ENCODE measurements at regions not wholly inside any gene's neighbourhood (a gene's known extent, or its start where the extent isn't known, plus 50 kb on each side); places are given as distances from the start of the nearest gene placed in this dataset.

GRCh38 chr3:187875863-187876262 is 130.6 kb upstream of the BCL6 start:
- H3K4me1 ChIP-seq (replicated peaks; ENCODE audit: insufficient read depth) = peaks cover 56% of the 10 kb centered on the region
- H3K36me3 ChIP-seq (ENCODE audit: low read depth) = no peaks in the 10 kb centered on the region
- H3K79me2 ChIP-seq (ENCODE audit: low read depth) = no peaks in the 10 kb centered on the region
- TF ChIP-seq EZH2 (IDR thresholded peaks at IDR 0.05; ENCODE audit: low read depth) (no peak), CTCF (conservative IDR thresholded peaks at IDR 0.05) (no peak)
- no TSS peak for BruUV-seq (replicated peaks)
- peaks cover 13% of the 10 kb centered on the region; the same call in 1 of the 2 replicates for H3K9me3 ChIP-seq (ENCODE audit: insufficient read depth, low read depth)
- H3K27me3 ChIP-seq (ENCODE audit: insufficient read depth, low read depth) = no peaks in the 10 kb centered on the region
- intact Hi-C loops (cut with micrococcal nuclease; ENCODE audit: unreplicated experiment) = no loop called here
- H4K20me1 ChIP-seq (ENCODE audit: insufficient read depth) = no peaks in the 10 kb centered on the region
- H3K4me2 ChIP-seq = no peak overlapping the region
- no peak overlapping the region; the same call in 1 of the 2 replicates for H2AFZ ChIP-seq
- DNase-seq = peak in 1 of 2 experiments; percentile 54
- POLR2A ChIA-PET (ENCODE audit: unreplicated experiment) = no interaction called here
- no peak overlapping the region for H3K4me3 ChIP-seq
- no peak overlapping the region for H3K27ac ChIP-seq
- CTCF ChIA-PET = no interaction called here
- H3K9me2 ChIP-seq (ENCODE audit: insufficient read depth) = no peaks in the 10 kb centered on the region
- peaks cover 26% of the 10 kb centered on the region for H3F3A ChIP-seq (ENCODE audit: insufficient read depth, low read depth)

- H3K4me2 ChIP-seq = peak overlapping the region; percentile 75
- no peaks in the 10 kb centered on the region for H3K9me2 ChIP-seq (ENCODE audit: insufficient read depth)
- ChIA-PET POLR2A (ENCODE audit: unreplicated experiment) (interaction anchor here (0.6 kb wide), 3 partner anchors 49 to 133 kb away, joined by 3 to 7 read pairs (median 4); partner anchors contain the start of gene BCL6), CTCF (interaction anchor here (0.5 to 0.9 kb wide), 5 partner anchors 27 to 286 kb away, joined by 3 to 4 read pairs (median 3); no protein-coding TSS in a partner anchor)
- H3K9me3 ChIP-seq (ENCODE audit: insufficient read depth, low read depth) = peaks cover 11% of the 10 kb centered on the region; the same call in 1 of the 2 replicates
- peaks cover 52% of the 10 kb centered on the region for H3K4me1 ChIP-seq (replicated peaks; ENCODE audit: insufficient read depth)
- H3K27ac ChIP-seq = peak overlapping the region; percentile 86
- intact Hi-C loops (cut with micrococcal nuclease; ENCODE audit: unreplicated experiment) = loop anchor here (1.0 kb wide), 2 partner anchors 34 to 129 kb away; no protein-coding TSS in a partner anchor
- H4K20me1 ChIP-seq (ENCODE audit: insufficient read depth) = no peaks in the 10 kb centered on the region
- peak; percentile 19 to 96 for DNase-seq
- H2AFZ ChIP-seq = peak overlapping the region; percentile 61
- no peaks in the 10 kb centered on the region for H3K36me3 ChIP-seq (ENCODE audit: low read depth)
- peaks cover 26% of the 10 kb centered on the region for H3F3A ChIP-seq (ENCODE audit: insufficient read depth, low read depth)
- H3K4me3 ChIP-seq = peak overlapping the region; percentile 30; the same call in 1 of the 2 replicates
- TF ChIP-seq EZH2 (IDR thresholded peaks at IDR 0.05; ENCODE audit: low read depth) (no peak), CTCF (conservative IDR thresholded peaks at IDR 0.05) (no peak)
- no TSS peak for BruUV-seq (replicated peaks)
- H3K27me3 ChIP-seq (ENCODE audit: insufficient read depth, low read depth) = no peaks in the 10 kb centered on the region
- H3K79me2 ChIP-seq (ENCODE audit: low read depth) = no peaks in the 10 kb centered on the region
Measured at GRCh38 chr3:187878772-187879518, 133.7 kb upstream of the BCL6 start.

GRCh38 chr3:187880441-187880840 is 135.2 kb upstream of the BCL6 start:
- Histone ChIP-seq H3K4me1 (replicated peaks; ENCODE audit: insufficient read depth) (peaks cover 52% of the 10 kb centered on the region), H3K9me2 (ENCODE audit: insufficient read depth) (no peaks in the 10 kb centered on the region), H2AFZ (no peak overlapping the region), H3K27ac (peak overlapping the region; percentile 86; the same call in 1 of the 2 replicates), H3K4me2 (0 out of 2 replicates have a peak overlapping the region, but pooled peaks have one; percentile 75), H3K36me3 (ENCODE audit: low read depth) (no peaks in the 10 kb centered on the region), H4K20me1 (ENCODE audit: insufficient read depth) (no peaks in the 10 kb centered on the region), H3K9me3 (ENCODE audit: insufficient read depth, low read depth) (peaks cover 11% of the 10 kb centered on the region), H3F3A (ENCODE audit: insufficient read depth, low read depth) (peaks cover 26% of the 10 kb centered on the region), H3K4me3 (no peak overlapping the region), H3K27me3 (ENCODE audit: insufficient read depth, low read depth) (no peaks in the 10 kb centered on the region), H3K79me2 (ENCODE audit: low read depth) (no peaks in the 10 kb centered on the region)
- ChIA-PET CTCF (no interaction called here), POLR2A (ENCODE audit: unreplicated experiment) (interaction anchor here (0.7 kb wide), 1 partner anchor 134 kb away, joined by 4 read pairs; no protein-coding TSS in a partner anchor)
- TF ChIP-seq EZH2 (IDR thresholded peaks at IDR 0.05; ENCODE audit: low read depth) = no peak
- no peak for TF ChIP-seq CTCF (conservative IDR thresholded peaks at IDR 0.05)
- DNase-seq = peak in 1 of 2 experiments; percentile 32
- BruUV-seq (replicated peaks) = no TSS peak
- intact Hi-C loops (cut with micrococcal nuclease; ENCODE audit: unreplicated experiment) = no loop called here

All from PC-9 (cell line).